ENCODE measurements at regions not wholly inside any gene's neighbourhood (a gene's known extent, or its start where the extent isn't known, plus 50 kb on each side); places are given as distances from the start of the nearest gene placed in this dataset.

- in situ Hi-C loops (cut with MboI; ENCODE audit: low pct_unique_long_range_greater_than_20kb, low sequenced_read_pairs) = no loop called here
- no peak for DNase-seq
Measured at GRCh38 chr2:181268174-181268867, 188.9 kb upstream of the ITGA4 start.

GRCh38 chr2:181273986-181274385 is 183.2 kb upstream of the ITGA4 start:
- in situ Hi-C loops (cut with MboI; ENCODE audit: low pct_unique_long_range_greater_than_20kb, low sequenced_read_pairs) = no loop called here
- DNase-seq = no peak

GRCh38 chr2:181275643-181276070 is 181.5 kb upstream of the ITGA4 start:
- in situ Hi-C loops (cut with MboI; ENCODE audit: low pct_unique_long_range_greater_than_20kb, low sequenced_read_pairs) = no loop called here
- no peak for DNase-seq

DNA sequence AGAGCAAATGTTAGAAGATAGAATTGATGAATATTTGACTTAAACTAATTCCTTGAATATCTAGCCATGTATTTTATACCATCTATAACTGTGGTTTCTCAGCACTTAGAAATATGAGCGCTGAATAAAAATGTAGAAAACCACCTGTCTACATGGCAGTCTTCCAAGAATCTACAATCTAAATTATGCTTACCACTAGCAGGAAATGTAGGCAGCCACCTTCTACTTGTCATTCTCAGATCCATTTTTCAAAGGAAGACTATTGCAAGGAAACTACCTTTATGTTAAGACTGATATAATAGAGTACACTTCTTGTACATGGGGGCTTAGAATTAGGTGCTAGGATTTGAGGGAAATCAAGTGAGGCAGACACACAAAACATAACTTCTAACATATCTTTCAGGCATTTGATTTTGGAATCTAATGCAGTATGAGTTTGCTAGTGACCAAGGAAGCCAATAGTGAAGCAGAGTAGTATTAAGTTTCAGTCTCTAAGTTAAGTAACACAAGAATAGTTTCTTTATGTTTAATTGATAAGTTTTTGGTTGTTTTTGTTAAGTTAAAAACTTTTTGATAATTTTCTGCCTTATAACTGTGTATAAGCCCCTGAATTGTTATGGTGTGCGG is 175.9 kb upstream of the ITGA4 start:
- in situ Hi-C loops (cut with MboI; ENCODE audit: low pct_unique_long_range_greater_than_20kb, low sequenced_read_pairs) = no loop called here
- peak; percentile 19 for DNase-seq

DNA sequence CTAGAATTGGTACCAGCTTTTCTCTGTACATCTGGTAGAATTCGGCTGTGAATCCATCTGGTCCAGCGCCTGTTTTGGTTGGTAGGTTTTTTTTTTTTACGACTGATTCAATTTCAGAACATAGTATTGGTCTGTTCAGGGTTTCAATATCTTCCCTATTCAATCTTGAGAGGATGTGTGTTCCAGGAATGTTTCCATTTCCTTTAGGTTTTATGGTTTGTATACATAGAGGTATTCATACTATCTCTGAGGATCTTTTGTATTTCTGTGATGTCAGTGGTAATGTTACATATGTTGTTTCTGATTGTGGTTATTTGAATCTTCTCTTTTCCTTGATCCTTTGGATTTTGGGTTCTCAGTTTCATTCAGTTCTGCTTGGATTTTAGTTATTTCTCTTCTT is 172.1 kb upstream of the ITGA4 start:
- DNase-seq = no peak
- in situ Hi-C loops (cut with MboI; ENCODE audit: low pct_unique_long_range_greater_than_20kb, low sequenced_read_pairs) = no loop called here

DNA sequence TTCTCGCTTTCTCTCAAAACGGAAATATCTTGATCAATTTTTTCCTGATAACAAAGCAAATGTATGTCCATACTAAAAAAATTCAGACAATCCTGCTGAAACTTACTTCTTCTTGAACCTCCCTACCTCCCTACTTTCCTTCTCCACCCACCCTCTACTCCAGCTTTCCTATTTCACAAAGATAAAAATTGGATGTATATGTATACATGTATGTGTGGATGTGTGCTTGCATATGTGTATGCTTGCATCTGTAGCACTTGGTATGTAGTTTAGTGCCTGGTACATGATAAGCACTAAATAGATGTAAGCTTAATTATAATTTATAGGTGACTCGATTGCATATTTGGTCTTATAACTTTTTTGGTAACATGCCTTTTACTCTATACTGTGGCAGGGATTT is 167.5 kb upstream of the ITGA4 start:
- in situ Hi-C loops (cut with MboI; ENCODE audit: low pct_unique_long_range_greater_than_20kb, low sequenced_read_pairs) = no loop called here
- no peak for DNase-seq

DNA sequence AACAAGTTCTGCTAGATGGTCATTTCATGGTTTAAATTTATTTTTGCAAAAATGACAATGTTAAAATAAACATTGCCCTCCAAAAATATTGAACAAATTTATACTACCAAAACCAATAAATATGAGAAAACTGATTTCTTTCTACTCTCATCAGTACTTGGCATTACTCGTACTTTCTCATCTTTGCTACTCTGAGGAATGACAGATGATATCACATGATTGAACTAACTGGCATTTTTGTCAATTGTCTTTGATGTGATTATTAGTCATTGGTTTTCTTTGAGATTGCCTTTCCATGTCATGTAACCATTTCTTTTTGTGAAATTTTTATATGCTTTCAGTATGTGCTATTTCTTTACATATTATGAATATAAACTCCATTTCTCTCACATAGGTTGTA is 167.0 kb upstream of the ITGA4 start:
- in situ Hi-C loops (cut with MboI; ENCODE audit: low pct_unique_long_range_greater_than_20kb, low sequenced_read_pairs) = no loop called here
- DNase-seq = no peak

GRCh38 chr2:181294979-181295378 is 162.2 kb upstream of the ITGA4 start:
- no peak for DNase-seq
- in situ Hi-C loops (cut with MboI; ENCODE audit: low pct_unique_long_range_greater_than_20kb, low sequenced_read_pairs) = no loop called here

GRCh38 chr2:181300600-181301291 is 156.4 kb upstream of the ITGA4 start:
- in situ Hi-C loops (cut with MboI; ENCODE audit: low pct_unique_long_range_greater_than_20kb, low sequenced_read_pairs) = no loop called here
- peak; percentile 80 for DNase-seq

GRCh38 chr2:181304011-181304844 is 153.0 kb upstream of the ITGA4 start:
- in situ Hi-C loops (cut with MboI; ENCODE audit: low pct_unique_long_range_greater_than_20kb, low sequenced_read_pairs) = no loop called here

DNA sequence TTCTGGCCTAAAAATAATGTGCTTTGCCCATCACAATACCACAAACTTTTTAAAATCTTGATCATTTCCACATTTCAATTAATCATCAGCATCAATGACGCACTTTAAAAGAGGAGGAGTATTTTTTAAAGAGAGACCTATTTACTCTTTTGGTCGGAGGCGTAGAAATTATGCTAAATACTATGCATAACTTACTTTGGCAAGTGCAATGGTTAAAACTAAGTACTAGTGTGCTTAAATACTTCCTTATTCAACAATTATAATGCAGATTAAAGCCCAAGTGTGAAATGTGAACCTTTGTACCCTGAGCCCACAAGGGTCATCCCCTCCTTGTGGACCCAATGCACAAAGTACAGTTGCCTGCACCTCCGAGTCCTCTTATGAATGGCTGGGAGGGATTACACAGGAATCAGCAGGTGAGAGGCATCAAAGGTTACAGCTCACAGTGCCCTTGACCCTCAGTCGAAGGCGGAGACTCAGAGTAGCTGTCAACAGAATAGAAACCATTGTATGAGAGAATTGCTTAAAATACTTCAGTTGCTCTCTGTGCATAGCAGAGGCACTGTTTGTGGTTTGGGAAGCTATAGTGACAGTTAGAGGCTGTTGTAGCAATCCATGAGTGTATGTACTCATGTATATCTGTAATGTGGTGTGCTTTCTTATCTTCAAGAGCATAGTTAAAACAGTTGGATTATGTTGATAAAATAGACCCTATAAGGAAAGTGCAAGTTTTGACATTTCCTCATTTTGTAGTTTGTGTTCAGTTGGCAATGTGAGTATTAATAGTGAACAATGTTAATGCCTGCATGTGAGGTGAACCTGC is 151.7 kb upstream of the ITGA4 start:
- in situ Hi-C loops (cut with MboI; ENCODE audit: low pct_unique_long_range_greater_than_20kb, low sequenced_read_pairs) = no loop called here
- DNase-seq = peak; percentile 93

More at GRCh38 chr2:181304011-181304844, 153.0 kb upstream of the ITGA4 start:
- DNase-seq = peak; percentile 84

GRCh38 chr2:181306785-181307184 is 150.4 kb upstream of the ITGA4 start:
- DNase-seq = no peak
- in situ Hi-C loops (cut with MboI; ENCODE audit: low pct_unique_long_range_greater_than_20kb, low sequenced_read_pairs) = no loop called here

- DNase-seq = no peak
- in situ Hi-C loops (cut with MboI; ENCODE audit: low pct_unique_long_range_greater_than_20kb, low sequenced_read_pairs) = no loop called here
Measured at GRCh38 chr2:181307203-181307991, 149.8 kb upstream of the ITGA4 start.

- in situ Hi-C loops (cut with MboI; ENCODE audit: low pct_unique_long_range_greater_than_20kb, low sequenced_read_pairs) = no loop called here
- peak; percentile 70 for DNase-seq
Measured at GRCh38 chr2:181308766-181309515, 148.2 kb upstream of the ITGA4 start.

GRCh38 chr2:181309586-181309985 is 147.6 kb upstream of the ITGA4 start:
- DNase-seq = peak; percentile 60
- in situ Hi-C loops (cut with MboI; ENCODE audit: low pct_unique_long_range_greater_than_20kb, low sequenced_read_pairs) = no loop called here

- DNase-seq = no peak
- in situ Hi-C loops (cut with MboI; ENCODE audit: low pct_unique_long_range_greater_than_20kb, low sequenced_read_pairs) = no loop called here
Measured at GRCh38 chr2:181310967-181311366, 146.2 kb upstream of the ITGA4 start.

DNA sequence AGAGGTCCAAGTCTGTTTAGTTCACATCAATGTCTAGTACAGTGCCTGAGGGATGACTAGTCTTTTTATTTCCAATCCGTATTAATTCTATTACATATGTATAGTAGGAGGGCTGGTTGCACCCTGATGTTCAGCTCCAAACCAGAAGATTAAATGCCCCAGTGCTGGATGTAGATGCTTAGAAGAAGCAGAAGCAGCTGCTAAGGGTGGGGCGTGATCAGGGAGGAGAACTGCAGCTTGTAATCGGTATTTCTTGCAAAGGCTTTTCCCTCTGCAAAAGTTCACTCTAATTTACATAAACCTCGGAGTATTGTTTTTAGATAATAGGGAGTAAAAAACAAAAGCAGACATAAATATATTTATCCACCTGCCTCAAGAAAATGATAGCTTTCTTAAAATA is 145.3 kb upstream of the ITGA4 start:
- in situ Hi-C loops (cut with MboI; ENCODE audit: low pct_unique_long_range_greater_than_20kb, low sequenced_read_pairs) = no loop called here
- peak; percentile 52 for DNase-seq
